ENCODE measurements at regions not wholly inside any gene's neighbourhood (a gene's known extent, or its start where the extent isn't known, plus 50 kb on each side); places are given as distances from the start of the nearest gene placed in this dataset.

- H2BK5ac ChIP-seq (ENCODE audit: low read length) = no peak overlapping the region
- DNase-seq (ENCODE audit: low spot score) = no peak
- H3K23ac ChIP-seq (ENCODE audit: low read depth, low read length, poor library complexity) = no peak overlapping the region
- H3K4ac ChIP-seq (ENCODE audit: low read length) = no peak overlapping the region
- H3K27ac ChIP-seq (replicated peaks; ENCODE audit: low read length) = no peak overlapping the region
- no peak overlapping the region for H3K14ac ChIP-seq (ENCODE audit: low read length)
- no peak overlapping the region for H2BK120ac ChIP-seq (ENCODE audit: low read depth, low read length)
- no peak overlapping the region for H2AK5ac ChIP-seq (ENCODE audit: low read depth, low read length)
- H3K79me1 ChIP-seq (ENCODE audit: low read depth, low read length) = no peaks in the 10 kb centered on the region
- no peak overlapping the region for H2BK15ac ChIP-seq (ENCODE audit: low read length)
- H3K18ac ChIP-seq (ENCODE audit: low read length) = no peak overlapping the region
- no peaks in the 10 kb centered on the region for H3K4me1 ChIP-seq (ENCODE audit: control insufficient read depth in 2 of 2, insufficient read depth in 1 of 2, low read depth in 1 of 2, low read length in 2 of 2)
- H3K4me3 ChIP-seq (ENCODE audit: low read length in 2 of 2) = no peak overlapping the region
- H3K9me3 ChIP-seq (replicated peaks in 1 of 2; ENCODE audit: control insufficient read depth in 2 of 2, insufficient read depth in 1 of 2, low read depth in 1 of 2, low read length in 2 of 2) = peaks cover 2 to 27% of the 10 kb centered on the region in 2 donors
- H3K27me3 ChIP-seq (ENCODE audit: control insufficient read depth in 3 of 3, insufficient read depth in 3 of 3, low read depth in 1 of 3, low read length in 3 of 3) = no peaks in the 10 kb centered on the region
- H2BK12ac ChIP-seq (ENCODE audit: low read length) = no peak overlapping the region
- no peak overlapping the region for H2AFZ ChIP-seq (ENCODE audit: low read length)
- no peak overlapping the region for H3K9ac ChIP-seq (ENCODE audit: low read depth, low read length, poor library complexity)
- H3K36me3 ChIP-seq (replicated peaks in 1 of 2; ENCODE audit: control insufficient read depth in 2 of 2, insufficient read depth in 2 of 2, low read length in 2 of 2) = no peaks in the 10 kb centered on the region
- H4K91ac ChIP-seq (ENCODE audit: low read depth, low read length, poor library complexity) = no peak overlapping the region
- no CpG with 5 or more reads among the region's 1 CpG for WGBS, 2 donors (ENCODE audit: extremely low coverage in 2 of 2, insufficient read length in 2 of 2, insufficient replicate concordance in 1 of 2)
- H4K8ac ChIP-seq (ENCODE audit: low read depth, low read length) = no peak overlapping the region
- no peak overlapping the region for H3K4me2 ChIP-seq (ENCODE audit: insufficient read depth, low read length, poor library complexity, severe bottlenecking)
Measured at GRCh38 chr3:181512787-181513186, 198.9 kb upstream of the SOX2 start.

- no peaks in the 10 kb centered on the region for H3K4me1 ChIP-seq (ENCODE audit: control insufficient read depth in 2 of 2, insufficient read depth in 1 of 2, low read depth in 1 of 2, low read length in 2 of 2)
- H2BK12ac ChIP-seq (ENCODE audit: low read length) = no peak overlapping the region
- H3K27me3 ChIP-seq (ENCODE audit: control insufficient read depth in 3 of 3, insufficient read depth in 3 of 3, low read depth in 1 of 3, low read length in 3 of 3) = no peaks in the 10 kb centered on the region
- no peak overlapping the region for H2BK120ac ChIP-seq (ENCODE audit: low read depth, low read length)
- H3K4me3 ChIP-seq (ENCODE audit: low read length in 2 of 2) = no peak overlapping the region
- no peaks in the 10 kb centered on the region for H3K79me1 ChIP-seq (ENCODE audit: low read depth, low read length)
- H3K4ac ChIP-seq (ENCODE audit: low read length) = no peak overlapping the region
- DNase-seq (ENCODE audit: low spot score) = no peak
- no peak overlapping the region for H2AK5ac ChIP-seq (ENCODE audit: low read depth, low read length)
- no peak overlapping the region for H3K14ac ChIP-seq (ENCODE audit: low read length)
- H3K4me2 ChIP-seq (ENCODE audit: insufficient read depth, low read length, poor library complexity, severe bottlenecking) = no peak overlapping the region
- H3K23ac ChIP-seq (ENCODE audit: low read depth, low read length, poor library complexity) = no peak overlapping the region
- H2BK15ac ChIP-seq (ENCODE audit: low read length) = no peak overlapping the region
- H4K91ac ChIP-seq (ENCODE audit: low read depth, low read length, poor library complexity) = no peak overlapping the region
- H3K9me3 ChIP-seq (replicated peaks in 1 of 2; ENCODE audit: control insufficient read depth in 2 of 2, insufficient read depth in 1 of 2, low read depth in 1 of 2, low read length in 2 of 2) = peaks cover 4 to 27% of the 10 kb centered on the region in 2 donors
- no CpG with 5 or more reads among the region's 3 CpGs for WGBS, 2 donors (ENCODE audit: extremely low coverage in 2 of 2, insufficient read length in 2 of 2, insufficient replicate concordance in 1 of 2)
- H2BK5ac ChIP-seq (ENCODE audit: low read length) = no peak overlapping the region
- H4K8ac ChIP-seq (ENCODE audit: low read depth, low read length) = no peak overlapping the region
- H3K18ac ChIP-seq (ENCODE audit: low read length) = no peak overlapping the region
- H3K27ac ChIP-seq (replicated peaks; ENCODE audit: low read length) = no peak overlapping the region
- no peak overlapping the region for H3K9ac ChIP-seq (ENCODE audit: low read depth, low read length, poor library complexity)
- H3K36me3 ChIP-seq (replicated peaks in 1 of 2; ENCODE audit: control insufficient read depth in 2 of 2, insufficient read depth in 2 of 2, low read length in 2 of 2) = no peaks in the 10 kb centered on the region
- H2AFZ ChIP-seq (ENCODE audit: low read length) = no peak overlapping the region
Measured at GRCh38 chr3:181510500-181510899, 201.2 kb upstream of the SOX2 start.

GRCh38 chr3:181497358-181497757 is 214.4 kb upstream of the SOX2 start:
- no peak overlapping the region for H4K91ac ChIP-seq (ENCODE audit: low read depth, low read length, poor library complexity)
- no peak overlapping the region for H2BK5ac ChIP-seq (ENCODE audit: low read length)
- H2BK120ac ChIP-seq (ENCODE audit: low read depth, low read length) = no peak overlapping the region
- no peak overlapping the region for H3K4me2 ChIP-seq (ENCODE audit: insufficient read depth, low read length, poor library complexity, severe bottlenecking)
- H3K27ac ChIP-seq (replicated peaks; ENCODE audit: low read length) = no peak overlapping the region
- no peak overlapping the region for H3K23ac ChIP-seq (ENCODE audit: low read depth, low read length, poor library complexity)
- no peak for DNase-seq (ENCODE audit: low spot score)
- no peak overlapping the region for H3K18ac ChIP-seq (ENCODE audit: low read length)
- no peak overlapping the region for H3K14ac ChIP-seq (ENCODE audit: low read length)
- no peak overlapping the region for H2BK12ac ChIP-seq (ENCODE audit: low read length)
- no peak overlapping the region for H4K8ac ChIP-seq (ENCODE audit: low read depth, low read length)
- no peaks in the 10 kb centered on the region for H3K36me3 ChIP-seq (replicated peaks in 1 of 2; ENCODE audit: control insufficient read depth in 2 of 2, insufficient read depth in 2 of 2, low read length in 2 of 2)
- H2AFZ ChIP-seq (ENCODE audit: low read length) = no peak overlapping the region
- no peak overlapping the region for H2BK15ac ChIP-seq (ENCODE audit: low read length)
- no peak overlapping the region for H3K4ac ChIP-seq (ENCODE audit: low read length)
- H3K9me3 ChIP-seq (replicated peaks in 1 of 2; ENCODE audit: control insufficient read depth in 2 of 2, insufficient read depth in 1 of 2, low read depth in 1 of 2, low read length in 2 of 2) = no peaks in the 10 kb centered on the region
- no peak overlapping the region for H2AK5ac ChIP-seq (ENCODE audit: low read depth, low read length)
- peaks cover 4 to 9% of the 10 kb centered on the region in 2 donors for H3K4me1 ChIP-seq (ENCODE audit: control insufficient read depth in 2 of 2, insufficient read depth in 1 of 2, low read depth in 1 of 2, low read length in 2 of 2)
- H3K9ac ChIP-seq (ENCODE audit: low read depth, low read length, poor library complexity) = no peak overlapping the region
- no peaks in the 10 kb centered on the region for H3K79me1 ChIP-seq (ENCODE audit: low read depth, low read length)
- H3K4me3 ChIP-seq (ENCODE audit: low read length in 2 of 2) = no peak overlapping the region
- no peaks in the 10 kb centered on the region for H3K27me3 ChIP-seq (ENCODE audit: control insufficient read depth in 3 of 3, insufficient read depth in 3 of 3, low read depth in 1 of 3, low read length in 3 of 3)
- no CpG with 5 or more reads among the region's 3 CpGs for WGBS, 2 donors (ENCODE audit: extremely low coverage in 2 of 2, insufficient read length in 2 of 2, insufficient replicate concordance in 1 of 2)

- no peak overlapping the region for H2BK120ac ChIP-seq (ENCODE audit: low read depth, low read length)
- no peak overlapping the region for H2BK5ac ChIP-seq (ENCODE audit: low read length)
- no peak overlapping the region for H3K27ac ChIP-seq (replicated peaks; ENCODE audit: low read length)
- H4K8ac ChIP-seq (ENCODE audit: low read depth, low read length) = no peak overlapping the region
- H3K18ac ChIP-seq (ENCODE audit: low read length) = no peak overlapping the region
- H3K23ac ChIP-seq (ENCODE audit: low read depth, low read length, poor library complexity) = no peak overlapping the region
- no peak overlapping the region for H4K91ac ChIP-seq (ENCODE audit: low read depth, low read length, poor library complexity)
- DNase-seq (ENCODE audit: low spot score) = no peak
- no peak overlapping the region for H2AK5ac ChIP-seq (ENCODE audit: low read depth, low read length)
- H3K4ac ChIP-seq (ENCODE audit: low read length) = no peak overlapping the region
- H2BK15ac ChIP-seq (ENCODE audit: low read length) = no peak overlapping the region
- no peak overlapping the region for H3K4me3 ChIP-seq (ENCODE audit: low read length in 2 of 2)
- H2BK12ac ChIP-seq (ENCODE audit: low read length) = no peak overlapping the region
- no peaks in the 10 kb centered on the region for H3K79me1 ChIP-seq (ENCODE audit: low read depth, low read length)
- H3K27me3 ChIP-seq (ENCODE audit: control insufficient read depth in 3 of 3, insufficient read depth in 3 of 3, low read depth in 1 of 3, low read length in 3 of 3) = no peaks in the 10 kb centered on the region
- no peaks in the 10 kb centered on the region for H3K36me3 ChIP-seq (replicated peaks in 1 of 2; ENCODE audit: control insufficient read depth in 2 of 2, insufficient read depth in 2 of 2, low read length in 2 of 2)
- no CpG with 5 or more reads among the region's 3 CpGs for WGBS, 2 donors (ENCODE audit: extremely low coverage in 2 of 2, insufficient read length in 2 of 2, insufficient replicate concordance in 1 of 2)
- H3K9ac ChIP-seq (ENCODE audit: low read depth, low read length, poor library complexity) = no peak overlapping the region
- H3K9me3 ChIP-seq (replicated peaks in 1 of 2; ENCODE audit: control insufficient read depth in 2 of 2, insufficient read depth in 1 of 2, low read depth in 1 of 2, low read length in 2 of 2) = no peaks in the 10 kb centered on the region
- no peak overlapping the region for H3K14ac ChIP-seq (ENCODE audit: low read length)
- H2AFZ ChIP-seq (ENCODE audit: low read length) = peak overlapping the region; percentile 36
- peaks cover 4 to 9% of the 10 kb centered on the region in 2 donors for H3K4me1 ChIP-seq (ENCODE audit: control insufficient read depth in 2 of 2, insufficient read depth in 1 of 2, low read depth in 1 of 2, low read length in 2 of 2)
- no peak overlapping the region for H3K4me2 ChIP-seq (ENCODE audit: insufficient read depth, low read length, poor library complexity, severe bottlenecking)
Measured at GRCh38 chr3:181493423-181493822, 218.3 kb upstream of the SOX2 start.
